HCT116 (cell line): ENCODE measurements at regions not wholly inside any gene's neighbourhood (a gene's known extent, or its start where the extent isn't known, plus 50 kb on each side); places are given as distances from the start of the nearest gene placed in this dataset.

Source experiments
- ATAC-seq: fragments of 200-7000 bp; cut with Tn5 transposase; 2 replicates; pipeline ENCODE4 v1.9.1; 2020; ENCODE audit warnings: mild to moderate bottlenecking, moderate library complexity
- BruUV-seq: library from RNA; stranded (reverse); fragments of 400-500 nt; replicated peaks from 2 replicates; lab custom pipeline; 2021; lab: Mats Ljungman, UMichigan
- CTCF ChIA-PET: fragments of 300-600 bp; sonication (Branson Sonifier 250); formaldehyde crosslinking; loops from one replicate; lab custom pipeline; 2021; ENCODE audit warnings: antibody characterized with exemption; lab: Charles Lee
- POLR2A ChIA-PET: fragments of 300-600, 350-600 bp; sonication (Branson Sonifier 250); formaldehyde crosslinking; loops from one replicate; lab custom pipeline; 2021; ENCODE audit warnings: antibody characterized with exemption; lab: Charles Lee
- RAD21 ChIA-PET, 2 experiments: fragments of 300-600 bp; sonication (Branson Sonifier 250); formaldehyde crosslinking; loops; one replicate each; lab custom pipeline; 2023; ENCODE audit warnings: low total read pairs in 2 of 2; ENCODE audit not compliant: uncharacterized antibody in 2 of 2, unreplicated experiment in 2 of 2, low non-redundant PET in 1 of 2; lab: Charles Lee
- DNase-seq: peaks from one replicate; pipeline ENCODE4 v3.0.0-alpha.2; 2010; ENCODE audit warnings: low read depth, low spot score
- H2AFZ ChIP-seq: fragments of 200-600 bp; shearing (Covaris generic), sonication (generic); 2 replicates; pipeline ENCODE4 v1.6.1; 2017; ENCODE audit warnings: low read depth, mixed run types, mixed read lengths, antibody characterized with exemption, low read length; ENCODE audit not compliant: poor library complexity, severe bottlenecking
- H3K27ac ChIP-seq: 2 replicates; pipeline ENCODE4 v1.5.1; 2012; ENCODE audit warnings: low read depth, low read length
- H3K27me3 ChIP-seq: fragments of 200-600 bp; sonication (generic); 2 replicates; pipeline ENCODE4 v1.6.1; 2016; ENCODE audit warnings: mixed run types, low read length, mixed read lengths; ENCODE audit not compliant: insufficient read depth
- H3K36me3 ChIP-seq, 2 experiments: fragments of 200-500 bp in 1 of 2; fragments of 200-600 bp in 1 of 2; sonication (Bioruptor generic) in 1 of 2; sonication (generic) in 1 of 2; 2 replicates each; pipeline versions ENCODE4 v1.5.1 to v1.6.1; 2014 to 2016; ENCODE audit warnings: low read length in 2 of 2, inconsistent platforms in 1 of 2, mixed read lengths in 1 of 2, mixed run types in 1 of 2; ENCODE audit not compliant: insufficient read depth in 2 of 2, control insufficient read depth in 1 of 2
- H3K4me1 ChIP-seq, 2 experiments: fragments of 200-600 bp in 1 of 2; sonication (generic) in 1 of 2; 2 replicates each; pipeline versions ENCODE4 v1.5.1 to v1.6.1; 2012 to 2017; ENCODE audit warnings: low read length in 2 of 2, inconsistent platforms in 1 of 2, mild to moderate bottlenecking in 1 of 2, mixed read lengths in 1 of 2, mixed run types in 1 of 2, moderate library complexity in 1 of 2; ENCODE audit not compliant: insufficient read depth in 2 of 2, control insufficient read depth in 1 of 2
- H3K4me2 ChIP-seq: fragments of 200-600 bp; sonication (generic); 2 replicates; pipeline ENCODE4 v1.6.1; 2017; ENCODE audit warnings: mixed run types, low read length, mixed read lengths
- H3K4me3 ChIP-seq, 2 experiments: fragments of 200-600 bp in 1 of 2; sonication (generic) in 1 of 2; replicated peaks in 1 of 2; 2 replicates each; pipeline ENCODE4 v1.5.1; 2011 to 2016; ENCODE audit warnings: low read length in 2 of 2, control low read depth in 1 of 2, low read depth in 1 of 2, mild to moderate bottlenecking in 1 of 2, mixed read lengths in 1 of 2, mixed run types in 1 of 2
- H3K79me2 ChIP-seq: fragments of 200-600 bp; sonication (generic); 2 replicates; pipeline ENCODE4 v1.6.1; 2017; ENCODE audit warnings: mild to moderate bottlenecking, mixed run types, low read length, moderate library complexity, mixed read lengths; ENCODE audit not compliant: insufficient read depth
- H3K9ac ChIP-seq: fragments of 200-600 bp; sonication (generic); 2 replicates; pipeline ENCODE4 v1.6.1; 2016; ENCODE audit warnings: low read length, mixed read lengths
- H3K9me2 ChIP-seq: fragments of 200-600 bp; sonication (generic), shearing (Covaris generic); 2 replicates; pipeline ENCODE4 v1.6.1; 2017; ENCODE audit warnings: mixed run types, mild to moderate bottlenecking, moderate library complexity; ENCODE audit not compliant: insufficient read depth
- H3K9me3 ChIP-seq, 2 experiments: fragments of 200-500 bp in 1 of 2; fragments of 200-600 bp in 1 of 2; sonication (Bioruptor generic) in 1 of 2; sonication (generic) in 1 of 2; 2 replicates each; pipeline ENCODE4 v1.6.1; 2014 to 2017; ENCODE audit warnings: low read length in 2 of 2, mixed read lengths in 2 of 2, inconsistent platforms in 1 of 2, low read depth in 1 of 2, mild to moderate bottlenecking in 1 of 2, mixed run types in 1 of 2, moderate library complexity in 1 of 2; ENCODE audit not compliant: control insufficient read depth in 1 of 2, insufficient read depth in 1 of 2
- H4K20me1 ChIP-seq: fragments of 200-600 bp; sonication (generic), shearing (Covaris generic); 2 replicates; pipeline ENCODE4 v1.6.1; 2017; ENCODE audit warnings: mixed run types, mild to moderate bottlenecking, moderate library complexity; ENCODE audit not compliant: insufficient read depth
- ELF1 ChIP-seq: IDR thresholded peaks from 2 replicates; pipeline ENCODE4 v1.6.1; 2012; ENCODE audit warnings: low read depth, borderline replicate concordance
- EZH2 ChIP-seq: fragments of 200-600 bp; sonication (generic); IDR thresholded peaks from 2 replicates; pipeline ENCODE4 v1.6.1; 2017; ENCODE audit warnings: antibody characterized with exemption, mixed run types
- POLR2A ChIP-seq: IDR thresholded peaks from 2 replicates; pipeline ENCODE4 v1.7.0; 2011; ENCODE audit warnings: borderline replicate concordance; ENCODE audit not compliant: insufficient read depth, insufficient read length; ENCODE audit errors: extremely low read depth
- SIN3A ChIP-seq: IDR thresholded peaks from 2 replicates; pipeline ENCODE4 v1.6.1; 2012; ENCODE audit warnings: low read depth
- SP1 ChIP-seq: IDR thresholded peaks from 2 replicates; pipeline ENCODE4 v1.6.1; 2012; ENCODE audit warnings: low read depth
- intact Hi-C: fragments of 100-400 bp; cut with micrococcal nuclease; formaldehyde crosslinking; loops from 2 replicates; pipeline ENCODE4 v1.10.0; 2022
- TF ChIP-seq, protein P1 (sequence below), 3 experiments: fragments of 200-600 bp in 1 of 3; sonication (generic) in 1 of 3; IDR thresholded peaks in 2 of 3; conservative IDR thresholded peaks in 1 of 3; 2 replicates each; pipeline ENCODE4 v1.5.1; 2012 to 2017; ENCODE audit warnings: low read depth in 2 of 3, low read length in 2 of 3, antibody characterized with exemption in 1 of 3, borderline replicate concordance in 1 of 3, control low read depth in 1 of 3, mild to moderate bottlenecking in 1 of 3, mixed read lengths in 1 of 3, mixed run types in 1 of 3, moderate library complexity in 1 of 3; ENCODE audit not compliant: insufficient read depth in 1 of 3

DNA sequence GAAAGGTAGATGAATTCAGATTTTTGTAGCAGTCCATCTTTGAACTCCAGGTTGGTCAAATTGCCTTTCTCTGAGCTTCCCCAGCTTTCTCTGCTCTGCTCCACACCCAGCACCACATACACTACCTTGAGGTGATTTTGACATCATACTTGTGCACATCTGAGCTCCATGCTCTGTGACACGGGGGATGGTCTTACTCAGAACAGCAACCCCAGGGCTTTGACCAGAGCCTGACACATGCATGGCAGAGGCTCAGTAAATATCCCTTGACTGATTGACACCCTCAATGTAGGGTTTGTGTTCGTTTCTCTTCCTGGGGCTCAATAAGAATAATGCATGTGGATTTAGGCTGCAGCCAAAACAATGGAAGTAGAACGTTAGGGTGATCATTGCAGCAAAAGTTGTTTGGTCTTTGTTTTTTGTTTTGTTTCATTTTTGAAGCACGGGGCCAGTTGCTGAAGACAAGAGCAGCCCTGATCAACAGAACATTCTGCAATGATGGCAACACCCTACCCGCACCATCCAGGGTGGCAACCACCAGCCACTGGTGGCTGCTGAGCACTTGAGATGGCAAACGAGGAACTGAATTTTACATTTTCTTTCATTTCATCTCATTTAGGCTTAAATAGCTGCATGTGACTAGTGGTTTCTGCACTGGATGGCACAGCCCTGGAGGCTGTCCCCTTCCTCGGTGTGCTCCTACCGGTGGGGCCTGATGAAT lies 224.8 kb upstream of the TNRC6C start:
- BruUV-seq, result no TSS peak
- ChIA-PET RAD21 (no interaction called here), POLR2A (no interaction called here), CTCF (no interaction called here)
- DNase-seq (no peak), ATAC-seq (no peak)
- H2AFZ ChIP-seq, result no peak overlapping the region
- H3K4me3 ChIP-seq, result no peak overlapping the region
- H3K79me2 ChIP-seq, result no peaks in the 10 kb centered on the region
- no peak overlapping the region for H3K27ac ChIP-seq
- no peaks in the 10 kb centered on the region for H3K36me3 ChIP-seq
- no peaks in the 10 kb centered on the region for H3K9me2 ChIP-seq
- H3K9ac ChIP-seq, result no peak overlapping the region
- H3K4me1 ChIP-seq, result no peaks in the 10 kb centered on the region
- H3K9me3 ChIP-seq, result peaks cover 0 to 5% of the 10 kb centered on the region in 2 experiments; a peak in 1 of 4 replicates
- peaks cover 14% of the 10 kb centered on the region; the same call in 1 of the 2 replicates for H3K27me3 ChIP-seq
- H3K4me2 ChIP-seq, result no peak overlapping the region
- intact Hi-C loops, result no loop called here
- H4K20me1 ChIP-seq, result no peaks in the 10 kb centered on the region
- TF ChIP-seq SIN3A (no peak), ELF1 (no peak), POLR2A (no peak), SP1 (no peak), EZH2 (no peak)
- TF ChIP-seq, protein P1, sequence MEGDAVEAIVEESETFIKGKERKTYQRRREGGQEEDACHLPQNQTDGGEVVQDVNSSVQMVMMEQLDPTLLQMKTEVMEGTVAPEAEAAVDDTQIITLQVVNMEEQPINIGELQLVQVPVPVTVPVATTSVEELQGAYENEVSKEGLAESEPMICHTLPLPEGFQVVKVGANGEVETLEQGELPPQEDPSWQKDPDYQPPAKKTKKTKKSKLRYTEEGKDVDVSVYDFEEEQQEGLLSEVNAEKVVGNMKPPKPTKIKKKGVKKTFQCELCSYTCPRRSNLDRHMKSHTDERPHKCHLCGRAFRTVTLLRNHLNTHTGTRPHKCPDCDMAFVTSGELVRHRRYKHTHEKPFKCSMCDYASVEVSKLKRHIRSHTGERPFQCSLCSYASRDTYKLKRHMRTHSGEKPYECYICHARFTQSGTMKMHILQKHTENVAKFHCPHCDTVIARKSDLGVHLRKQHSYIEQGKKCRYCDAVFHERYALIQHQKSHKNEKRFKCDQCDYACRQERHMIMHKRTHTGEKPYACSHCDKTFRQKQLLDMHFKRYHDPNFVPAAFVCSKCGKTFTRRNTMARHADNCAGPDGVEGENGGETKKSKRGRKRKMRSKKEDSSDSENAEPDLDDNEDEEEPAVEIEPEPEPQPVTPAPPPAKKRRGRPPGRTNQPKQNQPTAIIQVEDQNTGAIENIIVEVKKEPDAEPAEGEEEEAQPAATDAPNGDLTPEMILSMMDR (IDR thresholded peaks at IDR 0.05 in 2 of 3, conservative IDR thresholded peaks at IDR 0.05 in 1 of 3; ENCODE audit: borderline replicate concordance in 1 of 3, insufficient read depth in 1 of 3, low read depth in 2 of 3, low read length in 2 of 3), result no peak
